ENCODE measurements at regions not wholly inside any gene's neighbourhood (a gene's known extent, or its start where the extent isn't known, plus 50 kb on each side); places are given as distances from the start of the nearest gene placed in this dataset.

DNA sequence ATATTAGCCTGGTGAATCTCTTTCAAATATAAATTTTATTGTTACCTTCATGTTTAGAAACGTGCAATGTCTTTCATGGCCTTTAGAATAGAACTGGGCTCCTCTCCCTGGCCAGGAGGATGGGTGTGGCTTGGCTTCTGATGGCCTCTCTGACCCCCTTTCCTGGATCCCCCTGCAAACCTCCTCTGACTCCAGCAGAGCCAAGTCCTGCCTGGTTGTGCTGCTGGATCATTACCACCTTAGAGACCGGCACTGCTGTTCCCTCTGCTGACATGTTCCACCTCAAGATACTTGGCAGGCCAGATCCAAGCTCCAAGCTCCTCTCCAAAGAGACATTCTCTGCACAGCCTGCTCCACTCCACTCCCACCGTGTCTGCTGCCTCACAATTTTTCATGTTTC, 823.8 kb upstream of the HS6ST1 start:
- TF ChIP-seq, protein P1, sequence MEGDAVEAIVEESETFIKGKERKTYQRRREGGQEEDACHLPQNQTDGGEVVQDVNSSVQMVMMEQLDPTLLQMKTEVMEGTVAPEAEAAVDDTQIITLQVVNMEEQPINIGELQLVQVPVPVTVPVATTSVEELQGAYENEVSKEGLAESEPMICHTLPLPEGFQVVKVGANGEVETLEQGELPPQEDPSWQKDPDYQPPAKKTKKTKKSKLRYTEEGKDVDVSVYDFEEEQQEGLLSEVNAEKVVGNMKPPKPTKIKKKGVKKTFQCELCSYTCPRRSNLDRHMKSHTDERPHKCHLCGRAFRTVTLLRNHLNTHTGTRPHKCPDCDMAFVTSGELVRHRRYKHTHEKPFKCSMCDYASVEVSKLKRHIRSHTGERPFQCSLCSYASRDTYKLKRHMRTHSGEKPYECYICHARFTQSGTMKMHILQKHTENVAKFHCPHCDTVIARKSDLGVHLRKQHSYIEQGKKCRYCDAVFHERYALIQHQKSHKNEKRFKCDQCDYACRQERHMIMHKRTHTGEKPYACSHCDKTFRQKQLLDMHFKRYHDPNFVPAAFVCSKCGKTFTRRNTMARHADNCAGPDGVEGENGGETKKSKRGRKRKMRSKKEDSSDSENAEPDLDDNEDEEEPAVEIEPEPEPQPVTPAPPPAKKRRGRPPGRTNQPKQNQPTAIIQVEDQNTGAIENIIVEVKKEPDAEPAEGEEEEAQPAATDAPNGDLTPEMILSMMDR (IDR thresholded peaks at IDR 0.05), result no peak
- TF ChIP-seq EZH2phosphoT487 (IDR thresholded peaks at IDR 0.05), result no peak
- Histone ChIP-seq H2AFZ (replicated peaks) (no peak overlapping the region), H3F3A (ENCODE audit: low read depth) (no peaks in the 10 kb centered on the region), H3K9me3 (ENCODE audit: low read depth) (no peaks in the 10 kb centered on the region), H3K27me3 (no peaks in the 10 kb centered on the region), H3K9ac (no peak overlapping the region), H3K4me2 (no peak overlapping the region), H3K27ac (no peak overlapping the region), H4K20me1 (ENCODE audit: low read depth) (no peaks in the 10 kb centered on the region), H3K36me3 (no peaks in the 10 kb centered on the region), H3K79me2 (ENCODE audit: low read depth) (no peaks in the 10 kb centered on the region), H3K4me1 (no peaks in the 10 kb centered on the region), H3K4me3 (no peak overlapping the region)
- Mint-ChIP-seq H3K27ac (no peak overlapping the region), H3K36me3 (no peaks in the 10 kb centered on the region), H3K9me3 (no peaks in the 10 kb centered on the region), H3K27me3 (ENCODE audit: insufficient read depth, low read depth) (no peaks in the 10 kb centered on the region), H3K4me1 (no peaks in the 10 kb centered on the region), H3K4me3 (no peak overlapping the region)
- DNase-seq (ENCODE audit: low spot score), result no peak

DNA sequence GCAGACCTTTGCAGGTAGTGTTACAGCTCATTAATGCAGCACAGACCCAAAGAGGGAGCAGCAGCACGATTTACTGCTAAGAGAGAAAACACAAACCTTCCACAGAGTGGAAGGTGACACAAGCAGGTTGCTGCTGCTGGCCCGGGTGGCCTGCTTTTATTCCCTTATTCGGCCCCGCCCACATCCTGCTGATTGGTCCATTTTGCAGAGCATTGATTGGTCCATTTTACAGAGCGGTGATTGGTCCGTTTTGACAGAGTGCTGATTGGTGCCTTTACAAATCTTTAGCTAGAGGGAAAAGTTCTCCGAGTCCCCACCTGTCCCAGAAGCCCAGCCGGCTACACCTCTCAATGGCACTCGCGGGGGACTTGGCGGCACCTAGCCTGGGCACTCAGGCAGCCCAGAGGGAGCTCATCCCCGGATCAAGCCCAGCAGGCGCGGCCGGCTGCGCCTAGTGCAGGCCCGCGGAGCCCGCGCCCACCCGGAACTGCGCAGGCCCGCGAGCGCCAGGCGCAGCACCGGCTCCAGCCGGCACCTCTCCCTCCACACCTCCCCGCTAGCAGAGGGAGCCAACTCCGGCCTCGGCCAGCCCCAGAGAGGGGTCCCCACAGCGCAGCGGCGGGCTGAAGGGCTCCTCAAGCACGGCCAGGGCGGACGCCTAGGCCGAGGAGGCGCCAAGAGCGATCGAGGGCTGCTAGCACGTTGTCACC, 825.6 kb upstream of the HS6ST1 start:
- Histone ChIP-seq H3F3A (ENCODE audit: low read depth) (no peaks in the 10 kb centered on the region), H3K4me1 (no peaks in the 10 kb centered on the region), H3K9me3 (ENCODE audit: low read depth) (peaks cover 15% of the 10 kb centered on the region), H3K4me2 (no peak overlapping the region), H3K79me2 (ENCODE audit: low read depth) (no peaks in the 10 kb centered on the region), H3K27me3 (no peaks in the 10 kb centered on the region), H3K36me3 (no peaks in the 10 kb centered on the region), H2AFZ (replicated peaks) (no peak overlapping the region), H3K27ac (no peak overlapping the region), H3K4me3 (no peak overlapping the region), H3K9ac (no peak overlapping the region), H4K20me1 (ENCODE audit: low read depth) (no peaks in the 10 kb centered on the region)
- Mint-ChIP-seq H3K36me3 (no peaks in the 10 kb centered on the region), H3K27me3 (ENCODE audit: insufficient read depth, low read depth) (no peaks in the 10 kb centered on the region), H3K4me3 (no peak overlapping the region), H3K9me3 (peaks cover 2% of the 10 kb centered on the region), H3K4me1 (no peaks in the 10 kb centered on the region), H3K27ac (no peak overlapping the region)
- DNase-seq (ENCODE audit: low spot score), result no peak
- TF ChIP-seq EZH2phosphoT487 (IDR thresholded peaks at IDR 0.05), result no peak

DNA sequence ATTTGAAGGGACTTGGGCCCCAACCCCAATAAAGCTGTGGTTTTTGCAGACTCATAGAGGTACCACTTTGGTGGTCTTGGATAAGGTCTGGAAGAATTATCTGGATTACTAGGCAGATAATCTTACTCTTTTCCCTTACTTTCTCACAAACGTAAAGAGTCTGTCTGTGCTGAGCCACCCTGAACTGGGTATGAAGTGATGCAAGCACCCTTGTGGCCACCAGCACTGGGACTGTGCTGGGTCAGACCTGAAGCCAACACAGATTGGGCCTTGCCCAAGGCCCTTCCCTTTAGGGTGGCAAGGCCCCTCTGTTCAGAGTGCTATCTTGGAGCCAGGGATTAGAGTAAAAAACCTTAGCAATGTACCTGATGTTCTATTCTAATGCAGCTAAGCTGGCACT, 827.0 kb upstream of the RAB6C start:
- Histone ChIP-seq H3K4me1 (no peaks in the 10 kb centered on the region), H3K9ac (no peak overlapping the region), H3K4me2 (no peak overlapping the region), H3K4me3 (no peak overlapping the region), H3K36me3 (no peaks in the 10 kb centered on the region), H3K27me3 (no peaks in the 10 kb centered on the region), H3K27ac (no peak overlapping the region), H2AFZ (replicated peaks) (no peak overlapping the region), H3K79me2 (ENCODE audit: low read depth) (no peaks in the 10 kb centered on the region), H4K20me1 (ENCODE audit: low read depth) (no peaks in the 10 kb centered on the region), H3K9me3 (ENCODE audit: low read depth) (peaks cover 18% of the 10 kb centered on the region), H3F3A (ENCODE audit: low read depth) (no peaks in the 10 kb centered on the region)
- TF ChIP-seq EZH2 (IDR thresholded peaks at IDR 0.05) (no peak), EZH2phosphoT487 (IDR thresholded peaks at IDR 0.05) (no peak)
- TF ChIP-seq, protein P1 (IDR thresholded peaks at IDR 0.05), result no peak
- Mint-ChIP-seq H3K4me3 (no peak overlapping the region), H3K4me1 (no peaks in the 10 kb centered on the region), H3K27ac (no peak overlapping the region), H3K27me3 (ENCODE audit: insufficient read depth, low read depth) (no peaks in the 10 kb centered on the region), H3K9me3 (peaks cover 6% of the 10 kb centered on the region), H3K36me3 (no peaks in the 10 kb centered on the region)
- DNase-seq (ENCODE audit: low spot score), result no peak

DNA sequence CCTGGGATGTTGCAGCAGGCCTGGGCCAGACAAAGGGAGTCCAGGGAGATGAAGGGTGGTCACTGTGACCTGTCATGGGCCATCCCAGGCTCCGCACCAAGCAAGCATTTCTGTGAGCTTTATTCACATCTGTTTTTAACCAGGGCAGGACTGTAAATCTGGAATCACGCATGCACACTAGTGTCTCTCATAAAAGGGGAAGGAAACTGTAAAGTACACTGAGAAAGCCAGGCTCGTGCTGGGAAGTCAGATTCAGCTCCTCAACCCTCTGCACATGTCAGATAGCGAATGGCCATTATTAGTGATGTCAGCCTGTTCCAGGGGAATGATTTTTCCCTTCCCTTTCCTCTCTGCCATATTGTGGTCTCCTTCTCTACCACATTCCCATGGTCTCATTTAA, 818.6 kb upstream of the RAB6C start:
- Histone ChIP-seq H3K9me3 (ENCODE audit: low read depth) (no peaks in the 10 kb centered on the region), H3K4me2 (no peak overlapping the region), H2AFZ (replicated peaks) (no peak overlapping the region), H3K79me2 (ENCODE audit: low read depth) (no peaks in the 10 kb centered on the region), H3K36me3 (no peaks in the 10 kb centered on the region), H3F3A (ENCODE audit: low read depth) (no peaks in the 10 kb centered on the region), H3K9ac (no peak overlapping the region), H3K27ac (no peak overlapping the region), H4K20me1 (ENCODE audit: low read depth) (no peaks in the 10 kb centered on the region), H3K4me3 (no peak overlapping the region), H3K27me3 (no peaks in the 10 kb centered on the region), H3K4me1 (no peaks in the 10 kb centered on the region)
- H3K27me3 Mint-ChIP-seq (ENCODE audit: insufficient read depth, low read depth), result peaks cover 5% of the 10 kb centered on the region
- no peak for TF ChIP-seq EZH2phosphoT487 (IDR thresholded peaks at IDR 0.05)
- TF ChIP-seq, protein P1 (IDR thresholded peaks at IDR 0.05), result no peak
- no peak for TF ChIP-seq EZH2 (IDR thresholded peaks at IDR 0.05)
- H3K36me3 Mint-ChIP-seq, result no peaks in the 10 kb centered on the region
- H3K27ac Mint-ChIP-seq, result no peak overlapping the region
- H3K4me3 Mint-ChIP-seq, result no peak overlapping the region
- H3K4me1 Mint-ChIP-seq, result peaks cover 3% of the 10 kb centered on the region
- DNase-seq (ENCODE audit: low spot score), result no peak
- no peaks in the 10 kb centered on the region for H3K9me3 Mint-ChIP-seq

Data from neural progenitor cell (in vitro differentiated cells).